ENCODE measurements at regions not wholly inside any gene's neighbourhood (a gene's known extent, or its start where the extent isn't known, plus 50 kb on each side); places are given as distances from the start of the nearest gene placed in this dataset.

GRCh38 chr2:222064286-222064685, 234.5 kb downstream of the PAX3 start:
- TF ChIP-seq, protein P1, sequence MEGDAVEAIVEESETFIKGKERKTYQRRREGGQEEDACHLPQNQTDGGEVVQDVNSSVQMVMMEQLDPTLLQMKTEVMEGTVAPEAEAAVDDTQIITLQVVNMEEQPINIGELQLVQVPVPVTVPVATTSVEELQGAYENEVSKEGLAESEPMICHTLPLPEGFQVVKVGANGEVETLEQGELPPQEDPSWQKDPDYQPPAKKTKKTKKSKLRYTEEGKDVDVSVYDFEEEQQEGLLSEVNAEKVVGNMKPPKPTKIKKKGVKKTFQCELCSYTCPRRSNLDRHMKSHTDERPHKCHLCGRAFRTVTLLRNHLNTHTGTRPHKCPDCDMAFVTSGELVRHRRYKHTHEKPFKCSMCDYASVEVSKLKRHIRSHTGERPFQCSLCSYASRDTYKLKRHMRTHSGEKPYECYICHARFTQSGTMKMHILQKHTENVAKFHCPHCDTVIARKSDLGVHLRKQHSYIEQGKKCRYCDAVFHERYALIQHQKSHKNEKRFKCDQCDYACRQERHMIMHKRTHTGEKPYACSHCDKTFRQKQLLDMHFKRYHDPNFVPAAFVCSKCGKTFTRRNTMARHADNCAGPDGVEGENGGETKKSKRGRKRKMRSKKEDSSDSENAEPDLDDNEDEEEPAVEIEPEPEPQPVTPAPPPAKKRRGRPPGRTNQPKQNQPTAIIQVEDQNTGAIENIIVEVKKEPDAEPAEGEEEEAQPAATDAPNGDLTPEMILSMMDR (conservative IDR thresholded peaks at IDR 0.05) = no peak
- no peak overlapping the region for H3K27ac ChIP-seq

GRCh38 chr2:222058819-222059445, 239.9 kb downstream of the PAX3 start:
- TF ChIP-seq, protein P1 (conservative IDR thresholded peaks at IDR 0.05) = no peak

GRCh38 chr2:222057347-222058073, 241.3 kb downstream of the PAX3 start:
- TF ChIP-seq, protein P1 (conservative IDR thresholded peaks at IDR 0.05) = peak; percentile 79
- no peak overlapping the region for H3K27ac ChIP-seq

More at GRCh38 chr2:222058819-222059445, 239.9 kb downstream of the PAX3 start:
- H3K27ac ChIP-seq = no peak overlapping the region

GRCh38 chr2:222055328-222055727, 243.5 kb downstream of the PAX3 start:
- TF ChIP-seq, protein P1 (conservative IDR thresholded peaks at IDR 0.05) = no peak
- no peak overlapping the region for H3K27ac ChIP-seq

GRCh38 chr2:222054813-222055212, 244.0 kb downstream of the PAX3 start:
- H3K27ac ChIP-seq = no peak overlapping the region
- TF ChIP-seq, protein P1 (conservative IDR thresholded peaks at IDR 0.05) = no peak

DNA sequence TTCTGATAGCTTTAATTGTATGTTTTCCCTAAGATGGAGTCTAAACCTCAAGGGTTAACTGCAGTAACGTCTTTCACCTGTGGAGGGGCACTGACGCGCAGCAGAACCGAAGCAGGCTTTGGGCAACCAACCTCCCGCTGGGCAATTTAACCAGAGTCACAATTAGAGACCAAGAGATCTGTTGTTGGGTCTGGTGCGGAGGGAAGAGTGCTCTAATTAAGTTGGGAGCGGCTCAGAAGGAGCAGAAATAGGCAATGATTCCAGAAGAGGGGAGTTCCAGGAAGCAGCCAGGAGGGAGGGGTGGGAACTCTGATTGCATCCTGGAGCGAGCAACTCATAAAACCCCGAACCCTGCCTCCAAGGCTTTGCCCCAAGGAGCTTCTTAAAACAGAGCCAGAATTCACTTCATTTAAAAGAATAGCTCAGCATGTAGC, 245.8 kb downstream of the PAX3 start:
- TF ChIP-seq, protein P1 (conservative IDR thresholded peaks at IDR 0.05) = no peak
- no peak overlapping the region for H3K27ac ChIP-seq

DNA sequence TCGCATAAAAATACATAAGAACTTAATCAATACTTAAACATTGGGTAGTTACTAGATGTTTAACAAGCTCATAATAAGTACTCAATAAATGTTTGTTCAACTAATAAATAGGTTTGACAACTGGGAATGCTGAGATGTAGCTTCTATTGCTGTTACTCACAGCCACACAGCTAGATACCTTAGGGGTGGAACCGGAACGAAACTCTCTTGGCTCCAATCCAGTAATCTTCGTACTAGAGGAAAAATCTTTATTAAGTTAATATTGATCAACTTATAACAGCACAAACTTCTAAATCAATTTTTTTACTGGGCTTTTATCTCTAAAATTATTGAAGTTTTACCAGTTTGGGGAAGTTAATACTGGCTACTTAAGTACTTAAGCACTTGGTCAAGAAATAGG, 247.8 kb downstream of the PAX3 start:
- TF ChIP-seq, protein P1 (conservative IDR thresholded peaks at IDR 0.05) = no peak
- H3K27ac ChIP-seq = no peak overlapping the region
